Breast epithelium (tissue), 3 donors: ENCODE measurements at regions not wholly inside any gene's neighbourhood (a gene's known extent, or its start where the extent isn't known, plus 50 kb on each side); places are given as distances from the start of the nearest gene placed in this dataset.

Experiments used
- CTCF ChIP-seq, 3 donors: fragments of 450-650 bp; IDR thresholded peaks; one replicate each; pipeline ENCODE4 v1.5.1; 2016 to 2017; ENCODE audit warnings: antibody characterized with exemption in 3 of 3, mild to moderate bottlenecking in 3 of 3, moderate library complexity in 3 of 3
- POLR2A ChIP-seq: fragments of 450-650 bp; IDR thresholded peaks from one replicate; pipeline ENCODE4 v1.6.1; 2016; ENCODE audit warnings: antibody characterized with exemption, mild to moderate bottlenecking, moderate library complexity
- POLR2AphosphoS5 ChIP-seq, 3 donors: sonication (generic); formaldehyde crosslinking; IDR thresholded peaks; one replicate each; pipeline ENCODE4 v1.6.1; 2017; ENCODE audit warnings: antibody characterized with exemption in 3 of 3

GRCh38 chr6:26296556-26296856 lies 68.5 kb upstream of the BTN3A2 start:
- TF ChIP-seq CTCF (IDR thresholded peaks at IDR 0.05) (no peak), POLR2AphosphoS5 (IDR thresholded peaks at IDR 0.05) (no peak), POLR2A (no peak)
